ENCODE measurements at regions not wholly inside any gene's neighbourhood (a gene's known extent, or its start where the extent isn't known, plus 50 kb on each side); places are given as distances from the start of the nearest gene placed in this dataset.

GRCh38 chr10:133033742-133034048, 54.0 kb upstream of the ADGRA1 start:
- H3K27ac ChIP-seq (ENCODE audit: low read depth, low read length, poor library complexity, severe bottlenecking), result no peak overlapping the region
- ChIA-PET CTCF (ENCODE audit: unreplicated experiment) (no interaction called here), POLR2A (no interaction called here)
- no peak overlapping the region for H2AFZ ChIP-seq (ENCODE audit: low read length)
- DNase-seq (ENCODE audit: low spot score), result no peak
- no peaks in the 10 kb centered on the region for H3K79me2 ChIP-seq (ENCODE audit: insufficient read depth, low read depth, low read length)
- TF ChIP-seq CTCF (conservative IDR thresholded peaks at IDR 0.05; ENCODE audit: low read length), result no peak
- no peak for TF ChIP-seq EZH2phosphoT487 (IDR thresholded peaks at IDR 0.05; ENCODE audit: borderline replicate concordance, low read depth, low read length)
- intact Hi-C loops (cut with micrococcal nuclease; ENCODE audit: unreplicated experiment), result no loop called here
- no peak overlapping the region for H3K4me2 ChIP-seq (ENCODE audit: low read length)
- no peaks in the 10 kb centered on the region for H3K9me3 ChIP-seq (ENCODE audit: low read length)
- no peaks in the 10 kb centered on the region for H4K20me1 ChIP-seq (ENCODE audit: insufficient read depth, low read length)
- H3K36me3 ChIP-seq (ENCODE audit: insufficient read depth, low read length), result no peaks in the 10 kb centered on the region
- BruUV-seq (replicated peaks), result no TSS peak
- H3K4me1 ChIP-seq (ENCODE audit: insufficient read depth, low read length, poor library complexity, severe bottlenecking), result no peaks in the 10 kb centered on the region
- no peaks in the 10 kb centered on the region for H3K9me2 ChIP-seq (ENCODE audit: insufficient read depth, low read length)
- H3K4me3 ChIP-seq (ENCODE audit: low read depth, low read length, poor library complexity, severe bottlenecking), result no peak overlapping the region

GRCh38 chr10:133032976-133033741, 54.6 kb upstream of the ADGRA1 start:
- no peaks in the 10 kb centered on the region for H3K36me3 ChIP-seq (ENCODE audit: insufficient read depth, low read length)
- H3K27ac ChIP-seq (ENCODE audit: low read depth, low read length, poor library complexity, severe bottlenecking), result no peak overlapping the region
- ChIA-PET CTCF (ENCODE audit: unreplicated experiment) (no interaction called here), POLR2A (no interaction called here)
- intact Hi-C loops (cut with micrococcal nuclease; ENCODE audit: unreplicated experiment), result no loop called here
- H3K9me2 ChIP-seq (ENCODE audit: insufficient read depth, low read length), result no peaks in the 10 kb centered on the region
- no peaks in the 10 kb centered on the region for H4K20me1 ChIP-seq (ENCODE audit: insufficient read depth, low read length)
- no peak for TF ChIP-seq CTCF (conservative IDR thresholded peaks at IDR 0.05; ENCODE audit: low read length)
- no peak for TF ChIP-seq EZH2phosphoT487 (IDR thresholded peaks at IDR 0.05; ENCODE audit: borderline replicate concordance, low read depth, low read length)
- H3K4me1 ChIP-seq (ENCODE audit: insufficient read depth, low read length, poor library complexity, severe bottlenecking), result no peaks in the 10 kb centered on the region
- H3K79me2 ChIP-seq (ENCODE audit: insufficient read depth, low read depth, low read length), result no peaks in the 10 kb centered on the region
- no peaks in the 10 kb centered on the region for H3K9me3 ChIP-seq (ENCODE audit: low read length)
- BruUV-seq (replicated peaks), result no TSS peak
- no peak overlapping the region for H2AFZ ChIP-seq (ENCODE audit: low read length)
- H3K4me2 ChIP-seq (ENCODE audit: low read length), result no peak overlapping the region
- no peak overlapping the region for H3K4me3 ChIP-seq (ENCODE audit: low read depth, low read length, poor library complexity, severe bottlenecking)
- no peak for DNase-seq (ENCODE audit: low spot score)

GRCh38 chr10:133032231-133032630, 55.5 kb upstream of the ADGRA1 start:
- Histone ChIP-seq H4K20me1 (ENCODE audit: insufficient read depth, low read length) (no peaks in the 10 kb centered on the region), H3K36me3 (ENCODE audit: insufficient read depth, low read length) (no peaks in the 10 kb centered on the region), H3K27ac (ENCODE audit: low read depth, low read length, poor library complexity, severe bottlenecking) (no peak overlapping the region), H3K4me3 (ENCODE audit: low read depth, low read length, poor library complexity, severe bottlenecking) (no peak overlapping the region), H2AFZ (ENCODE audit: low read length) (no peak overlapping the region), H3K4me1 (ENCODE audit: insufficient read depth, low read length, poor library complexity, severe bottlenecking) (no peaks in the 10 kb centered on the region), H3K4me2 (ENCODE audit: low read length) (no peak overlapping the region), H3K9me2 (ENCODE audit: insufficient read depth, low read length) (no peaks in the 10 kb centered on the region), H3K9me3 (ENCODE audit: low read length) (no peaks in the 10 kb centered on the region), H3K79me2 (ENCODE audit: insufficient read depth, low read depth, low read length) (no peaks in the 10 kb centered on the region)
- TF ChIP-seq CTCF (conservative IDR thresholded peaks at IDR 0.05; ENCODE audit: low read length), result no peak
- no peak for TF ChIP-seq EZH2phosphoT487 (IDR thresholded peaks at IDR 0.05; ENCODE audit: borderline replicate concordance, low read depth, low read length)
- intact Hi-C loops (cut with micrococcal nuclease; ENCODE audit: unreplicated experiment), result no loop called here
- CTCF ChIA-PET (ENCODE audit: unreplicated experiment), result no interaction called here
- BruUV-seq (replicated peaks), result no TSS peak
- no peak for DNase-seq (ENCODE audit: low spot score)
- POLR2A ChIA-PET, result no interaction called here

All from OCI-LY7 (cell line).